ENCODE measurements at regions not wholly inside any gene's neighbourhood (a gene's known extent, or its start where the extent isn't known, plus 50 kb on each side); places are given as distances from the start of the nearest gene placed in this dataset.
A peak's percentile ranks its signal among the peaks of the same experiment; 100 is the strongest.

- TF ChIP-seq Cebpa-rat (IDR thresholded peaks at IDR 0.05), result no peak
- peaks cover 16 to 73% (median 57%) of the 10 kb centered on the region in 10 experiments for H3K4me1 ChIP-seq
- H3K27ac ChIP-seq, result no peak overlapping the region
- H3K9ac ChIP-seq, result no peak overlapping the region
- H4K20me1 ChIP-seq, result no peaks in the 10 kb centered on the region
- peaks cover 0 to 3% (median 0%) of the 10 kb centered on the region in 11 experiments; a peak in 1 of 22 replicates for H3K36me3 ChIP-seq
- H3K27me3 ChIP-seq, result no peaks in the 10 kb centered on the region
- H3K4me2 ChIP-seq, result no peak overlapping the region; a peak in 1 of 22 replicates
- H3K9me3 ChIP-seq (replicated peaks in 1 of 11), result peaks cover 4 to 12% (median 7%) of the 10 kb centered on the region in 11 experiments; a peak in 14 of 22 replicates
- no peak overlapping the region for H3K4me3 ChIP-seq
Measured at GRCh38 chr16:66256919-66257318, 109.6 kb upstream of the CDH5 start.

DNA sequence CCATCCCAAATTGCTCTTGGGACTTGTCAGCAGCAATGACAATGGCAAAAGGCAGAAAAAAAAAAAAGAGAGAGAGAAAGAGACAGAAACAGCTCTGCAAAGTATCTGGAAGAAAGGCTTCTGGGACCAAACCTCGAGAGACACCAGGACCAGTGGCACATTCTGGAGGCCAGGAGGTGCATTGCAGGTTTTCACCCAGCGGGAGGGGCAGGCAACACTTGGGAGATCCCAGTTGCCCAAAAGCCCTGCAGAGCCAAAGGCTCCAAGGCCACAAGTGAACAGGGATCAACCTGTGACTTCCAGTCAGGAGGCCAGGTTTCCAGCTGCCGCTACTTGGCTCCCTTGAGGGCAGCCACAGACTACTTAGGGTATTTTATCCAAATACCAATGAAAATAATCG, 110.8 kb upstream of the CDH5 start:
- H3K9ac ChIP-seq, result no peak overlapping the region
- H3K4me3 ChIP-seq, result no peak overlapping the region
- peak overlapping the region; percentile 3 to 69 (median 62); a peak in 19 of 22 replicates for H3K4me2 ChIP-seq
- peaks cover 0 to 3% (median 0%) of the 10 kb centered on the region in 11 experiments; a peak in 1 of 22 replicates for H3K36me3 ChIP-seq
- peaks cover 8 to 65% (median 44%) of the 10 kb centered on the region in 10 experiments for H3K4me1 ChIP-seq
- H3K27ac ChIP-seq, result no peak overlapping the region
- H3K27me3 ChIP-seq, result no peaks in the 10 kb centered on the region
- no peaks in the 10 kb centered on the region for H4K20me1 ChIP-seq
- H3K9me3 ChIP-seq (replicated peaks in 1 of 11), result peaks cover 4 to 12% (median 7%) of the 10 kb centered on the region in 11 experiments; a peak in 14 of 22 replicates
- TF ChIP-seq Cebpa-rat (IDR thresholded peaks at IDR 0.05), result no peak

DNA sequence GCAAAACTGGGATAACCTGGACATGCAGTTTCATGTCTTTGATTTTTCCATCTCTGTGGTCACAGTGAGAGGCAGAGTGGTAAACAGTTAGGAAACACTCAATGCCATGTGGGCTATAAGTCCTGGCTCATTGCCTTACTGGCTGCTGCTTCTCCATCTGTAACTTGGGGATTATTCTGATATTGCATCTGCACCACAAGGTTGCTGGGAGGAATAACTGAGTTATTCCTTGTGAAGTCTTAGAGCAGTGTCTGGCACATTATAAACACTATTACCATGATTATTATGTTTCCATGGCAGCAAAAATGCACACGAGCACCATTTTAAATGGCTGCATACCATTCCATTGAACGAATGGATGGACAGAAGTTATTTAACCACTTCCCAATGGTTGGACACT, 111.7 kb upstream of the CDH5 start:
- H3K4me2 ChIP-seq, result peak overlapping the region in 7 of 11 experiments; percentile 15 to 69 (median 61); a peak in 13 of 22 replicates
- no peak overlapping the region for H3K4me3 ChIP-seq
- H3K36me3 ChIP-seq, result peaks cover 0 to 3% (median 0%) of the 10 kb centered on the region in 11 experiments; a peak in 1 of 22 replicates
- no peak overlapping the region; a peak in 1 of 22 replicates for H3K27ac ChIP-seq
- no peaks in the 10 kb centered on the region for H4K20me1 ChIP-seq
- TF ChIP-seq Cebpa-rat (IDR thresholded peaks at IDR 0.05), result no peak
- H3K9ac ChIP-seq, result no peak overlapping the region
- H3K4me1 ChIP-seq, result peaks cover 7 to 56% (median 36%) of the 10 kb centered on the region in 10 experiments
- H3K9me3 ChIP-seq (replicated peaks in 1 of 11), result peaks cover 4 to 12% (median 7%) of the 10 kb centered on the region in 11 experiments; a peak in 14 of 22 replicates
- H3K27me3 ChIP-seq, result no peaks in the 10 kb centered on the region

DNA sequence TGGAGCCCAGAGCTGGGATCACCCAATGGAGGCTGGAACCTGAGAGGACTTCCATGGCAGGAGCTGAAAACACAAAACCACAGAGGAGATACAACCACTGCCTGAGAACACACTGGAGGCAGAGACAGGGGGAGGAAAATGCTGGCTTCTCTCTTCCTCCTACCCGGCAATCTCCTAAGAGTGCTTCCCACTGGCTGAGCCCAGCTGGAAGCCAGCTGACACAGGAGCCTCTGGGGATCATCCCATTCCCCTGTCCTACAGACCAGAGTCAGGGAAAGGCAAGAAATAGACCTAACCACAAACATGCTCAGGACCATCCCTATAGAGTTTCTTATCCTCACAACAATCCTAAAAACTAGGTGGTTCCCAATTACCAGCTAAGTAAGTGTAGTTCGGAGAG, 112.4 kb upstream of the CDH5 start:
- H3K4me3 ChIP-seq, result no peak overlapping the region
- peaks cover 4 to 12% (median 7%) of the 10 kb centered on the region in 11 experiments; a peak in 14 of 22 replicates for H3K9me3 ChIP-seq (replicated peaks in 1 of 11)
- H3K36me3 ChIP-seq, result peaks cover 0 to 3% (median 0%) of the 10 kb centered on the region in 11 experiments; a peak in 1 of 22 replicates
- peak overlapping the region in 1 of 11 experiments; percentile 21; a peak in 2 of 22 replicates for H3K27ac ChIP-seq
- H3K27me3 ChIP-seq, result no peaks in the 10 kb centered on the region
- H3K4me1 ChIP-seq, result peaks cover under 1 to 50% (median 29%) of the 10 kb centered on the region in 10 experiments; a peak in 19 of 20 replicates
- H3K9ac ChIP-seq, result no peak overlapping the region
- peak overlapping the region in 8 of 11 experiments; percentile 3 to 69 (median 56); a peak in 12 of 22 replicates for H3K4me2 ChIP-seq
- H4K20me1 ChIP-seq, result no peaks in the 10 kb centered on the region
- TF ChIP-seq Cebpa-rat (IDR thresholded peaks at IDR 0.05), result no peak

- no peaks in the 10 kb centered on the region for H3K27me3 ChIP-seq
- no peak overlapping the region for H3K27ac ChIP-seq
- H3K4me3 ChIP-seq, result no peak overlapping the region
- H3K36me3 ChIP-seq, result peaks cover 0 to 3% (median 0%) of the 10 kb centered on the region in 11 experiments; a peak in 1 of 22 replicates
- H4K20me1 ChIP-seq, result no peaks in the 10 kb centered on the region
- peaks cover 4 to 12% (median 7%) of the 10 kb centered on the region in 11 experiments; a peak in 14 of 22 replicates for H3K9me3 ChIP-seq (replicated peaks in 1 of 11)
- TF ChIP-seq Cebpa-rat (IDR thresholded peaks at IDR 0.05), result no peak
- H3K4me2 ChIP-seq, result peak overlapping the region in 1 of 11 experiments; percentile 2; a peak in 1 of 22 replicates
- H3K9ac ChIP-seq, result no peak overlapping the region
- H3K4me1 ChIP-seq, result peaks cover 0 to 37% (median 24%) of the 10 kb centered on the region in 10 experiments; a peak in 18 of 20 replicates
Measured at GRCh38 chr16:66251476-66252160, 114.9 kb upstream of the CDH5 start.

- Histone ChIP-seq H3K9me3 (replicated peaks in 1 of 11) (peaks cover 4 to 12% (median 7%) of the 10 kb centered on the region in 11 experiments; a peak in 14 of 22 replicates), H3K36me3 (peaks cover 0 to 3% (median 0%) of the 10 kb centered on the region in 11 experiments; a peak in 1 of 22 replicates), H3K4me1 (peaks cover 3 to 34% (median 22%) of the 10 kb centered on the region in 10 experiments), H3K4me3 (no peak overlapping the region), H3K27ac (no peak overlapping the region), H3K27me3 (no peaks in the 10 kb centered on the region), H3K9ac (no peak overlapping the region), H3K4me2 (no peak overlapping the region), H4K20me1 (no peaks in the 10 kb centered on the region)
- TF ChIP-seq Cebpa-rat (IDR thresholded peaks at IDR 0.05), result no peak
Measured at GRCh38 chr16:66250686-66251431, 115.6 kb upstream of the CDH5 start.

DNA sequence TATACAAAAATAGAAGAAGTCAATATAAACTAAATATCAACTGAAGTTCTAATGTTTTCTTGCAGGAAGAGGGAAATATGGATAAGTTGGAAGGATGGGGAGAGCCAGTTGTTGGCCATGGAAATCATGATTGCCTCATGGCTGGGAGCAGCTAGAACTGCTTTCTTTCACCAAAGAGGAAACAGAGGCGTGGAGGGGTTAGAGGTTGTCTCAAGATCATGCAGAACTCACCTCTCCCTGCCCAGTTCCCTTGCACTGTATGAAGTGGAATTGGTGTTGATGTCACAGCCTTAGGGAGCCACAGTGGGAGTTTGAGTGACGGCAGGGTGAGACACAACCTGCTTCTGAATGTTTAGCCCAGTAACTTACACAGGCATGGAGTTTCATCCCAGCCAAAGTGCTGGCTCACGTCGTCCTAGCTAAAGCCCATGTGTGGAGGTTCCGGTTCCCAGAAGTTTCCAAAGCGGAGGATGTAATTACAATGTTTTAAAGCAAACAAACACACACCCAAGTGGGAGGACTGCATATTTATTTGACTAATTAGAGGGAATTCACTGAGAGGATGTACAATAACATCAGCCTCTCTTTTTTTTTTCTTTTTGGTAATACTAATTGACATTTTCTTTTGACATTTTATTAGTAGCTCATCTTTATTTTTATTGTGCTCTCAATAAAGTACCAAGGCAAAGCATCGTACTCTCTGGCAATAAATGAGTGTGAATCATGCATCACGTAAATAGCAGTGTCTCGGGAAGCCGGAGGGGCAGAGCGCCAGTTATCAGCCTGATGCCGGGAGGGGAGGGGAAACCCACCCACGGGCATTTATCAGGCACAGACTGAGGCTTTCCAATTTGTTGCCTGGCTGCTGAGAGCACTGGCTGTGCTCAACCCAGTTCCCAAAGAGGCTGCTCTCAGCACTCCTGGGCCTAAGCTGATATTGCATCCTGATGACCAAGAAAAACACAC, 118.7 kb upstream of the CDH5 start:
- Histone ChIP-seq H3K36me3 (no peaks in the 10 kb centered on the region), H3K27ac (no peak overlapping the region), H3K4me3 (no peak overlapping the region), H3K4me1 (peaks cover 6 to 23% (median 11%) of the 10 kb centered on the region in 10 experiments; a peak in 17 of 20 replicates), H4K20me1 (no peaks in the 10 kb centered on the region), H3K27me3 (no peaks in the 10 kb centered on the region), H3K9me3 (replicated peaks in 1 of 11) (peaks cover 0 to under 1% (median 0%) of the 10 kb centered on the region in 11 experiments; a peak in 2 of 22 replicates), H3K9ac (no peak overlapping the region), H3K4me2 (no peak overlapping the region; a peak in 1 of 22 replicates)
- TF ChIP-seq Cebpa-rat (IDR thresholded peaks at IDR 0.05), result no peak

- H3K27me3 ChIP-seq, result no peaks in the 10 kb centered on the region
- no peak for TF ChIP-seq Cebpa-rat (IDR thresholded peaks at IDR 0.05)
- peaks cover 6 to 20% (median 8%) of the 10 kb centered on the region in 10 experiments; a peak in 17 of 20 replicates for H3K4me1 ChIP-seq
- peak overlapping the region in 1 of 11 experiments; percentile 9; a peak in 2 of 22 replicates for H3K27ac ChIP-seq
- H3K9me3 ChIP-seq (replicated peaks in 1 of 11), result peaks cover under 1 to 8% (median 3%) of the 10 kb centered on the region in 11 experiments; a peak in 14 of 22 replicates
- H3K9ac ChIP-seq, result no peak overlapping the region
- no peak overlapping the region for H3K4me3 ChIP-seq
- H4K20me1 ChIP-seq, result no peaks in the 10 kb centered on the region
- H3K36me3 ChIP-seq, result no peaks in the 10 kb centered on the region
- peak overlapping the region in 8 of 11 experiments; percentile 7 to 40 (median 22); a peak in 9 of 22 replicates for H3K4me2 ChIP-seq
Measured at GRCh38 chr16:66245868-66246267, 120.6 kb upstream of the CDH5 start.

All from BLaER1 treated with 17β-estradiol and CSF1 and Interleukin-3, amounts not matched to agents 10 nM and 100 nM (cell line).